GM21717 (cell line): ENCODE measurements at regions not wholly inside any gene's neighbourhood (a gene's known extent, or its start where the extent isn't known, plus 50 kb on each side); places are given as distances from the start of the nearest gene placed in this dataset.

Experiments used
- ATAC-seq: cut with Tn5 transposase; IDR thresholded peaks from one replicate; pipeline ENCODE4 v1.9.1; 2021; ENCODE audit warnings: mild to moderate bottlenecking, moderate library complexity; ENCODE audit not compliant: unreplicated experiment

DNA sequence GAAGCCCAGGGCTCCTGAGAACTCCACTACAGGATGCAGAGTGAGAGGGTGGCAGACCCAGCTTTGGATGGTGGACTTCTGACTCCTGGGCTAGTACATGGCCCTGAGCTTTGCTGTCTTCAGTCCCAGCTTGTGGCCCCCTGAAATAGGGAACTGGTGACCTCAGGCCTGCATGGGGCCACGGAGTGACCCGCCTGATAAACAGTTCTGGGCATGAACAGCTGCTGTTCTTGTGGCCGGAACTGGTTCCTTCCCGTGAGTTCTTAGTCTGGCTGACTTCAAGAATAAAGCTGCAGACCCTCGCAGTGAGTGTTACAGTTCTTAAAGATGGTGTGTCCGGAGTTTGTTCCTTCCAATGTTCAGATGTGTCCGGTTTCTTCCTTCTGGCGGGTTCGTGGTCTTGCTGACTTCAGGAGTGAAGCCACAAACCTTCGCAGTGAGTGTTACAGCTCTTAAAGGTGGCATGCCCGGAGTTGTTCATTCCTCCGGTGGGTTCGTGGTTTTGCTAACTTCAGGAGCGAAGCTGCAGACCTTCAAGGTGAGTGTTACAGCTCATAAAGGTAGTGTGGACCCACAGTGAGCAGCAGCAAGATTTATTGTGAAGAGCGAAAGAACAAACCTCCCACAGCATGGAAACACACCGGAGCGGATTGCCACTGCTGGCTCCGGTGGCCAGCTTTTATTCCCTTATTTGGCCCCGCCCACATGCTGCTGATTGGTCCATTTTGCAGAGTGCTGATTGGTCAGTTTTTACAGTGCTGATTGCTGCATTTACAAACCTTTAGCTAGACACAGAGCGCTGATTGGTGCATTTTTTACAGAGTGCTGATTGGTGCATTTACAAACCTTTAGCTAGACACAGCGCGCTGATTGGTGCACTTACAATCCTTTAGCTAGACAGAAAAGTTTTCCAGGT is 268.0 kb downstream of the ZEB1 start:
- no peak for ATAC-seq

DNA sequence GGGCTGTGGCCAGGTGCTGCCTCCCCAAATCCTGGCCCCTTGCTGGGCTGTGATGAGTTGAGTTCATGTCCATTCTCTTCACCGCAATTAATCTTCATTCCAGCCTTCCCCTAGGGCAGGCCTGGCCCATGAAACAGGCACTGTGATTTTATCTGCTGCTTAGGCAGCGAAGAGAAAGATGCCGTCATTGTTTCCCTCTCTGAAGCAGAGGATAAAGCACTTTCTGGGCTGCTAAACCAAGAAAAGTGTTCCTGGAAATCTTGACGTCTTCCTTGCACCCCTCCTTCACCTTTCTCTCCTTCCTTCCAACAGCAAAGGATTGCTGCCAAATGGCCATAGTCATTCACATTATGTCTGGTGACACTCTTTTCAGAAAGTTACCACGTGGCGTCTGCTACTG is 265.9 kb downstream of the ZEB1 start:
- ATAC-seq = no peak

DNA sequence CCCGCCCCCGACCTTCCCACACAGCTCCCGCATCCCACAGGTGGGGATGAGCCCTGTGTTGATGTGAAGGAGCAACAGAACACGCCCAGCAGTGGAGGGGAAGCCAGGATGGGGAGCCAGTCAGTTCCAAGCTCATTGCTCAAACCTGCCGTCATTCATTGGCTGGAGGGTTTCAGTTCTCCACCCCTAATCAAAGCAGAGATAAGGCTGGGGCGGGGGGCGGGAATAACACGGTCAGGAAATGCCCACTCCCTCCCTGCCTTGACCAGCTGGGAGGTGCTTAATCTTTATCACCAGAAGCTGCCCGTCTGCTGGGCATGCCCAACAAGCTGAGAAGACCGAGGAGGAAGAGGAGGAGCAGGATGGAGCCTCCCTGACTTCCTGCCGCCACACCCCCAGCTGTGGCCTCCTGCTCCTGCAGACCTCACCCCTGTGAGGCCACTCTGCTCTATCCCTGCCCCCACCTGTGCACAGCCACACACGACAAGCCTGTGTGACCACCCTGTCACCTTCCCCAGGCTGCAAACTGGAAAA is 265.1 kb downstream of the ZEB1 start:
- ATAC-seq = no peak

DNA sequence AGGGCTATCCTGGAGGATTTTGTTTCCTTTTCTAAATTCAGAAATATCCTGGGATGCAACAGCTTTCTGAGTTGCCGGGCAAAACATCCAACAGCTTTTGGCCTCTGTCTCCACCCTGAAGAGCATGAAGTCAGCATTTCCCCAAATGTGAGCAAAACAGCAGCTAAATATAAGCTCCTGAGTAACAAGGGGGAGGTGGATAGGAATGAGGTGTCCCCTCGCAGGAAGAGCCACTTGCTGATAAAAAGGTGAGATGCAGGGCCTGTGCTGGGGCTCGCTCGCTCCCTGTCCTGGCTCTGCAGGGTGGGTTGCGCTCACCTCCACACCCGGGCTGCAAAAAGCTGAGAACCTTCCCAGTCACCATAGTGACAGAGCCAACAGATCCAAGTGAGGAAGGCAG is 264.3 kb downstream of the ZEB1 start:
- ATAC-seq = no peak

DNA sequence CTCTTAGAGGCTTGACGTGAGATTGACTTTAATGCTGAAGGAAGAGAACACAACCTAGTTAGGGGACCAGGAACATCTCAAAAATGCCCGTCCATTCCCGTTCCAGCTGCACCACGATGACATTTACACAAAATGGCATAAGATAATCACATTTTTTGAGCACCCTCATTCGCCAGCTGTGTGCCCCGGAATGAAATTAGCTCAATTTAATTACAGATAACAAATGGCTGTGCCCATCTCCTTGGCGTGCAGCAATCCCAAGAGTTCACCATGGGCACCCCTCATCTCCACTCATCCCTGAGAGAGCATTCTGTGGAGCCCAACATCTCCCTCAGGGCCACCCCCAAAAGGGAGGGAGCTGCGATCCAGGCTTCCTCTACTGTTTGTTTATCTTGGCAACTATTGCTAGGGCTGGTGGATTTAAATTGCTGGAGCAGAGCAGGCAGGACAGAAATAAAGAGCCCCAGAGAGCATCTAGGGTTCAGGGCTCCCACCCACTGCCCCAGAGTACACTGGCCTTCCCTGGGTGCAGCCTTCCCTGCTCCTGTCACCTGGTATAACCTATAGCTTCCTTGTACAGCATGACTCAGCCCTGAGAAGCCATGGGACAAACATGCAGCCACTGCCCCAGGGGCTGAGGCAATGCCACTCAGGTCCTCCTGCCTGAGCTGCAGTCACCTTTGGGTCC is 263.5 kb downstream of the ZEB1 start:
- no peak for ATAC-seq

DNA sequence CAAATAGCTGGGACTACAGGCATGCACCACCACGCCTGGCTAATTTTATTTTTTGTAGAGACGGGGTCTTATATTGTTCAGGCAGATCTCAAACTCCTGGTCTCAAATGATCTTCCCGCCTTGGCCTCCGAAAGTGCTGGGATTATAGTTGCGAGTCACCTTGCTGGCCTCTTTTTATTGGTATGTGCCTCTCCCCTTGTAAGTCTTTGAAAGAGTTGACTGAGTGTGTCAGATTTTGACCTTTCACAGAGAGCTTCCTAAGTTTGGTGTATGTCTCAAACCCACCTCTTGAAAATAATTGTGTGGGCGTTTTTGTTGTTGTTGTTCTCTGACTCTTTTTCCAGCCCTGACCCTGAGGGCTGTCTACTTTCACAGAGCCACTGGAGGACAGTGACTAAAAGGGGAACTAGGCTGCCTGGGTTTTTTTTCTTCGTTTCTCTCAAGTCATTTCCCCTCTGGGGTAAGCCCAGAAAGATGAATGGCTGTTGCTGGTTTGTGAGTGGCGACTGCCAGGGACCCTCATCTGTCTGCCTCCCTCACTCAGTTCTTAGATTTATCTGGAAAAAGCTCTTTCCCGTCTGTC is 262.8 kb downstream of the ZEB1 start:
- peak; percentile 70 for ATAC-seq

DNA sequence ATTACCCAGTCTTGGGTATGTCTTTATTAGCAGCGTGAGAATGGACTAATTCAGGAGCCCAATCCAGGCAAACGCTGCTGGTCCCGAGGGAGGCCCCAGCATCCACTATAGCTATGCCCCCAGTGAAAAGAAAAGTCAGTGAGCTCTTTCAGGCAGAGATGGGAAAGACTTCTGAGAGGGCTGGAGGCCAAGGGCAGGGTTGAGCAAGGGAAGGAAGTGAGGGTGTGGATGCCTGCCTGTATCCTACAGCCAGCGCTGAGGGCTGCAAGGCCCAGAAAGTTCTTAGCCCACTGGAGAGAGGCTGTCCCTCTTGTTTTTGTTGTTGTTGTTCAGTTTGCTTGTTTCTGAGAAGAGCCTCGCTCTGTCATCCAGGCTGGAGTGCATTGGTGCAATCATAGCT is 261.6 kb downstream of the ZEB1 start:
- no peak for ATAC-seq
